T-helper 2 cell (primary cell): ENCODE measurements at regions not wholly inside any gene's neighbourhood (a gene's known extent, or its start where the extent isn't known, plus 50 kb on each side); places are given as distances from the start of the nearest gene placed in this dataset.
"Not testable (repeated sequence)": the region's sequence is repeated elsewhere in the genome, so short reads cannot be mapped to it uniquely, and the experiment has no call there.

Experiments
- DNase-seq, 5 experiments: peaks; one replicate each; pipeline versions ENCODE4 v3.0.0 to v3.0.0-alpha.2; 2012 to 2022

DNA sequence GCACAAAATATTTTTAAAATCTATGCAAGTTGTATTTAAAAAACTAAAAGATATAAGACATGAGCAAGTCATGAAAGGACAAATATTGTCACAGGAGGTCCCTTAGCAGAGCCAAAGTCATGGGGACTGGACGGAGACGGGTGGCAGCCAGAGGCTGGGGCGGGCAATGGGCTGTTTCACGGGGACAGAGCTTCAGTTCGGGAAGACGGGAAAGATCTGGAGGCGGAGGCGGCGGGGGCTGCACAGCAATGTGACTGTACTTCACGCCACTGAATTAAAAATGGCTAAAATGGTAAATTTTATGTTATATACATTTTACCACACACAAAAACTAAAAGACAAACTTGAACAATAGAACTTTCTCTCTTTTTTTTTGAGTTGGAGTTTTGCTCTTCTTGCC lies 60.0 kb upstream of the METRNL start:
- no peak for DNase-seq

DNA sequence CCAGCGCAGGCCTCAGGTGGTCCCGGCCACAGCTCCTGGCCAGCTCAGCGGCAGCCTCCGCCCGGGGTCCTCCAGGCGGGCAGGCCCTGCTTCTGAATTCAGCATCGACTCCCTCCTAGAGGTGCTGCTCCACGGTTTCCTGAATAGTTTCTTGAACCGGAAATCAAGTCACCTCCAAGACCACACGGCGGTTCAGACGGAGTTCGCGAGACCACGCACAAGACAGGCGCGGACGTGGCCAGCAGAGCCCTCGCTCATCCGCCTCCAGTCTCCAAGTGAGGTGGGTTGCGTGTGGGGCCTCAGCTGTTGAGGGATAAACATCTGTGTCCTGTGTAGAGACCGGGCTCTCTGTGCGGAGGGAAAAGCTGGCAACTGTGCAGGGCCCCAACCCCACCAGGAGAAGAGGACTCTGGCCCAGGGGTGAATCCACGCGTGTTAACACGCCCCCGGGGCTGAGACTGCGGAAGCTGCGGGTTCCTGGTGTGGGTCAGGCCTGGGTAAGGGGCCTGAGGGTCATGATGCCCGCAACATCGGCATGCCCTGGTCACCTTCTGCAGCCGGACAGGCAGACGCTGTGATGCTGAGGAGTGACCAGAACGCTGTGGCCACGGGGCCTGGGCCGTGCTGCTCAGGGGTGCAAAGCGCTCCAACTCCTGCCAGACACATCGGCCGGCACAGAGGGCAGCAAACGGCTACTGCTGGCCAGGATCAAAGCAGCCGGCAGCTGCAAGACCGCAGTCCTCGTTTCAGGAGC lies 55.0 kb upstream of the METRNL start:
- DNase-seq, result peak in 1 of 5 experiments; percentile 41

- DNase-seq, result no peak
Measured at GRCh38 chr17:83025636-83026280, 53.7 kb upstream of the METRNL start.

DNA sequence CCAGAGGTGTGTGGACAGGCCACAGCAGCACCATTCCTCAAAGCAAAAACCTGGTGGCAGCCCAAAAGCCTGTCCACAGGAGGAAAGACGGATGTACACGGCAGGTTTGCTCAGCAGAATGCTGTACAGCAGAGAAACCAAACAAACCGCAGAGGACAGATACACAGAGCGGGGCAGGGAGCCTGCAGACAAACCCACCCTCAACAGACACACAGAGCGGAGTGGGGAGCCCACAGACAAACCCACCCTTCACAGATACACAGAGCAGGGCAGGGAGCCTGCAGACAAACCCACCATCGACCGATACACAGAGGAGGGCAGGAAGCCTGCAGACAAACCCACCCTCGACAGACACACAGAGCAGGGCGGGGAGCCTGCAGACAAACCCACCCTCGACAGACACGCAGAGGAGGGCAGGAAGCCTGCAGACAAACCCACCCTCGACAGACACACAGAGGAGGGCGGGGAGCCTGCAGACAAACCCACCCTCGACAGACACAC lies 53.0 kb upstream of the METRNL start:
- DNase-seq, result peak in 1 of 5 experiments; percentile 9

- not testable (repeated sequence) for DNase-seq
Measured at GRCh38 chr17:83026921-83027320, 52.5 kb upstream of the METRNL start.

- no peak for DNase-seq
Measured at GRCh38 chr17:83028851-83029250, 50.6 kb upstream of the METRNL start.

- DNase-seq, result no peak
Measured at GRCh38 chr17:83029571-83029970, 49.8 kb upstream of the METRNL start.
